GM18907 (cell line): ENCODE measurements at regions not wholly inside any gene's neighbourhood (a gene's known extent, or its start where the extent isn't known, plus 50 kb on each side); places are given as distances from the start of the nearest gene placed in this dataset.

Experiments
- ATAC-seq: cut with Tn5 transposase; IDR thresholded peaks from one replicate; pipeline ENCODE4 v1.9.1; 2021; ENCODE audit warnings: mild to moderate bottlenecking, moderate library complexity; ENCODE audit not compliant: unreplicated experiment

DNA sequence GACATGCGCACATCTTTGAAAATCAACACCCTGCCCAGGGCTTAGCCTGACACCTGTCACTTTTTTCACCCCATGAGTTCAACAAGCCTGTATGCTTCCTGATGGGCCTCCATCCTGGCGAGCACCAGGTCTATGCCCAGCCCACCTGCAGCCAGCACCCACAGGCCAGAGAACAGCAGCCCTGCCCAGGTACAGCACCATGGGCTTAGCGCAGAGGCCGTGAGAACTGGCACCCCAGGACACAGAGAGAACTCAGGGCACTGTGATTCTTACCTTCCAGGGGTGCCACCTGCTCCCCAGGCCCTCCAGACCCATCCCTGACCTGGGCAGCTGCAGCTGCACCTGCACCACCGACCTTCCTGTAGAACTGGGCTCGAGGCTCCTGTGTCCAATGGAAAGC, 536.6 kb downstream of the TCERG1L start:
- no peak for ATAC-seq

DNA sequence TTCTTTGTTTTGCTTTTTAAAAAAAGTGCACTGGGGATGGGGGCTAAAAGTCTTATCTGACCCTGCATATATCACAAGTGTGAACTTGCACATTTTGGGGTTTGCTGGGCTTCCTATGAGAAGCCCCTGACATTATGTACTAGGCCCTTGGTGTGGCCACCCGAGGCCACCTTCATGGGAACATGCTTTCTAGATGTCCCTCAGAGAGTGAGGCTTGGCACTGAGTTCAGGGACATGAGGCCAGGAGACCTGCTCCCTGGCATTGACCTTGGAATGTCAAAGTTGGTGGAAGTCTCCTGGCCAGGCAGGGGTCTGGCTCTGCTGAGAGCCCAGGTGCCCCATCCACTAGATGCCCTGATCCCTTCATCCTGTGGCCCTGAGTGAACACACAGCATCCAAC, 536.2 kb downstream of the TCERG1L start:
- ATAC-seq: no peak

DNA sequence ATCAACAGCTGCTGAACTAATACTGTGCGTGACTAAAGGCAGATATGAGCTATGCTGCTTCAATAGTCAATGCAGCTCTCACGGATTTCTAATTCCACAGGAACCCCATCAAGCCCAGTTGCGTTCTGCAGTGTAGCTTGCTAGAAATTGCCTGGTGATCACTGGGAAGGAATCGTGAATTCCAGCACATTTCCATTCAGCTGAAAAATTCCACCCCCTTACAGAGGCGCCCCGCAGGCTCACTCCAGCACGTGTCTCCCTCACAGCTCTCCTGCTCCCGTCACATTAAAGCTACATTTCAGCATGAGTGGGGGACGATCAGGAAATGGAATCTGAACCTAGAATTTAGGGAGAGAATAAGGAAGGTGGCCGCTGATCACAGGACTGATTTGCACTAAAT, 534.8 kb downstream of the TCERG1L start:
- no peak for ATAC-seq

DNA sequence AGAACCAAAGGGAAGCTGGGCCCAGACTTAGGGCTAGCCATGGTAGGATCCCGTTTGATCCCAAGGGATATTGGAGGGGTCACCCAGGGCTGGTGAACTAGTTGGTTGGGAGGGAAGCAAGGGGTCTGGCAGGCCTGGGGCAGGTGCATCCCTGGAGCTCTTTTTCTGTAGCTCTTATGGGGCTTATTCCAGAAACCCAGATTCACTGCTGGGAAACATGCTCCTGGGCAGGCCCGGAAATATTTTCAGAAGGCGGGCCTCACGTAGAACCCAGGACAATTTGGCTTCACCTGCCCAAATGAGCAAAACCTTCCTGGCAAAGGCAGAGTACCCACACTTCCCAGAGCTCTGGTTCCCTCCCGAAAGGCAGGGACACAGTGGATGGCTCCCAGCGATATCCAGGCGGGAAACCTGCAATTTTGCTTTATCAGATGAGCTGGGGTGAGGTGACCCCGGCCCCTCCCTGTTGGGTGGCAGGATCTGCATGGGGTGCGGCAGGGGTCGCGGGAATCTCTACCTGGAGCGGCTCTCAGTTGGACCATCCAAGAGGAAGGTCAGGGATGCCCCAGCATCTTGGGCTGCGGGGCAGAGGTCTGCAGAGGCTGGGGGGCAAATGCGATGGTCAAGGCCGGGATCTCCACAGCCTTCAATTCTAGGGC, 533.9 kb downstream of the TCERG1L start:
- no peak for ATAC-seq

DNA sequence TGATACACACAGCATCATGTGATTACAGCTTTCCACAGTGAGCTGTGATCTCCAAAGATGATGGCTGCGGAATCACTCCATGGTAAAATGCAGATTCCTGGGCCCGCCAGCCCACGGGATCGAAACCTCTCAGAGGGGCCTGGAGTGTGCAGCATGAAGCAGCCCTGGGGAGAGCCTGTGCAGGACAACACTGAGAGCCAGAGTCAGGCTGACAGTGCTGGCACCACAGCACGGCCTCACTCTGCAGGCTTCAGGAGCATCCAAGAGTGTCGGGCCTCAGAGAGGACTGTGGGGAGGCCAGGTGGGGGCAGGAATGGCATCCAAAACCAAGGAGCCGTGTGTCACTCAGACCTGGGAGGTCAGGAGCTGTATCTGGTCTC, 533.4 kb downstream of the TCERG1L start:
- ATAC-seq: no peak

DNA sequence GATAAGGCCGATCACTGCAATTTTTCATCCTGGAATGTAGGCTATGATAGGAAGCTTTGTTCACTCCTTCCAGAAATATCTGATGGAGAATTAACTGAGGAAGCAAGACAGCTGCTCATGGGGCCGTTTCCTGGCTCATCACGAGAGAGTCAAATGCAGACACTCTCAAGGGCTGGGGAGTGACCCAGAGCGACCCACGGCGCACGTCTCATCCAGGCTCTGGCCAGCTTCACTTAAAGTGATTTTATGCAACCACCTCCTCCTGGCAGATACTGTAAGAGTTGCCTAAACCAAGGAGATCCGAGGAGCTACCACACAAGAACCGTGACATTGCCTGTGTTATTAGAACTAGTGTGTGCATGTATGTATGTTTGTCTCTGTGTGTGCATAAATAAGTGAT, 530.8 kb downstream of the TCERG1L start:
- no peak for ATAC-seq

DNA sequence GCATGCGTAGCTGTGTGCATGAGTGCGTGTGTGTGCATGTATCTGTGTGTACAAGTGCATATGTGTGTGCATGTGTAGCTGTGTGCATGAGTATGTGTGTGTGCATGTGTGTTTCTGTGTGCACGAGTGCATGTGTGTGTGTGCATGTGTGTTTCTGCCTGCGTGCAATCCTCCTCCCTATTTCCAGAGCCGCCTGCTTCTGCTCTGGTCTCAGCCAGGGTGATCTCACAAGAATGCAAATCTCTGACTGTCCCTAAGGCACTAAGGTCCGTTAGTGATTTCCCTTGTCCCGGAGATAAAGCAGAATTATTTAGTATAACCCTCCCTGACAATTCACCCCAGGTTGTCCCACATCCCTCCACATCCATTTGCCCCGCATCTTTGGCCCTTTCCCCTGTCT, 530.3 kb downstream of the TCERG1L start:
- ATAC-seq: no peak

DNA sequence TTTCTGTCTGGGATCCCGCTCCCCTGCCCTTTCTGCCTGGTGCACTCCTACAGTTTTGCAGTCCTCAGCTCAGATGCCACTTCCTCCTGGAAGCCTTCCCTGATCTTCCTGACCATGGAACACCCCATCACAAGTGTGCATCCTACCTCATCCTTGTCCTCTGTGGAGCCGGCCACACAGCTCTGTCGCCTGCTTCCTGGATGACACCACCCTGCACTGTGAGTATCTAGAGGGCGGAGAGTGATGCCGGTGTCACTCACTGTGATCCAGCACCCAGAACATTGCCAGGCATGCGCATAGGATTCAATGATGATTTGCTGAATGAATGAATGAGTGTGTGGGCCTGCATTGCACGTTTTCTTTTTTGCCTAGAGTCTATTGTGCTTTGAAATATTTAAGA, 529.9 kb downstream of the TCERG1L start:
- no peak for ATAC-seq

DNA sequence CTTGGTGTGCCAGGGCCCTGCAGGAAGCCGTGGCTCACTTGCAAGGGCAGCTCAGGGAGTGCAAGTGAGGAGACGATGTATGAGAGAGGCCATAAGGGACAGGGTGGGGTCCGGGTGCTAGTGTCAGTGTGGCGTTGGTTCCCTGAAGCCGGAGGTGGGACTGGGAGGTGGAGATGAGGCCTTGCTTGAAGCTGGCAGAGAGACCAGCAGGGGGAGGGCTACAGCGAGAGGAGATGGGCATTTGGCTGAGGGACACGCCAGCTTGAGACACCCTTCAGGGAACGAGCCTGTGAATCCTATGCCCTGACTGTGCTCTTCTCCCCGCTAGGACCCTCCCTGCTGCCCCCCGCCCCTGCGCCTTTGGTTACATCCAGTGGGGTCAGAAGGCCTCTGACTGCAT, 529.1 kb downstream of the TCERG1L start:
- no peak for ATAC-seq

DNA sequence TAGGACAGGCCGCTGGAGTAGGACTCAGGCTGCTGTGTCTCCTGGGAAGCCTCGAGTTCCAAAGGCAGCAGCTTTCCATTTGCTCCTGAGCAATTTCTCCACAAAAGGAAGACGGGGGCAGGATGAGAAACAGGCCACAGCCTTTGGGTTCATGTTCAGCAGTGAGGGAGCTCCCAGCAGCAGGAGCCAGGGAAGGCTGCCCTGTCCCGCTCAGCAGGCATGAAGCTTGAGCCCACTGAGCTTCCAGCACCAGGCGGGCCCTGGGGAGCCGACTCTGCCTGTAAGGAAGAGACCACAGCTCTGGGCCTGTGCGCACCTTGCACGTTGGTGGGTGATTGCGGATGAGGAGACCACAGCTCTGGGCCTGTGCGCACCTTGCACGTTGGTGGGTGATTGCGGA, 527.2 kb downstream of the TCERG1L start:
- ATAC-seq: no peak

DNA sequence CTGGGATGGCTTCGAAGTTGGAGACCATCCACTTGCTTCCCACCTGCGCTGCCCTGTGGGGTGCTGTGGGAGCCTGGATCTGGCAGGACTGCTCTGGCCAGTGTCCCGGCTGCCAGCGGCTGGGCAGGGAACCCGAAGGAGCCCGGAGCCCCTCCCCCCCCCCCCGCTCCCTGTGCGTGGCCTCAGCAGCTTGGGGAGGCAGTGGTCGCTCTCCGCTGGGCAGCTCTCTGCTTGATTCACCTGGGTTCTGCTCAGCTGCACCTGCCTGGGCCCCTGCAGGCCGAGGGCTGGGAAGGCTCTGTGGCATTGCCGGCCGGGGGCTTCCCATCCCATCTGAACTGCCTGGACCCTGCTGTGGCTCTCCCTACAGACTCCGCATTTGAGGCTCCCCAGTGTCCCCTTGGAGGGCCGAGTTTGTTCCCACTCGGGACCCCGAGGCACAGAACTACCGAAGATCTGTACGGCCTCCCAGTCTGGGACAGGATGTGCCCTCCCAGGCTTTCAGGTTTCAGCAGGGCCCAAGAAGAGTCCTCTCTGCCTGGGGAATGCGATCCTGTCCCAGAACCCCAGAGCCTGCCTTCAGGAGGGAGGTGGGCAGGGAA, 525.1 kb downstream of the TCERG1L start:
- ATAC-seq: no peak

DNA sequence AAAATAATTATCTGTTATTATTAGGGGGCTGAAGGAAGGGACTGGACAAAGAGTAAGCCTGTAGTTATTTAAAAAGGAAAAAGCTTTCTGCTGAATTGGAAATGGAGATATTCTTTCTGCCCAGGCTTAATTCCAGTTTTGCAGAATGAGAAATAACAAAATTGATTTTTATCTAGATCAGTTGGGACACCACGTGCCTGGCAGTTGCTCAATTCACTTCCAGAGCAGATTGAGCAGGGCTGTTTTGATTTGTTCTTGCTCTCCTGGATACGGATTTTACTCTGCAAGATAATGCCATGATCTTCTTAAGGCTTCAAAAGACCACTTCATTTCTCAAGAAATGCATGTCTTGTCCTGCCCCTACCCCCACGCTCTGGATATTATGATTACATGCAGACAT, 524.3 kb downstream of the TCERG1L start:
- ATAC-seq: no peak

DNA sequence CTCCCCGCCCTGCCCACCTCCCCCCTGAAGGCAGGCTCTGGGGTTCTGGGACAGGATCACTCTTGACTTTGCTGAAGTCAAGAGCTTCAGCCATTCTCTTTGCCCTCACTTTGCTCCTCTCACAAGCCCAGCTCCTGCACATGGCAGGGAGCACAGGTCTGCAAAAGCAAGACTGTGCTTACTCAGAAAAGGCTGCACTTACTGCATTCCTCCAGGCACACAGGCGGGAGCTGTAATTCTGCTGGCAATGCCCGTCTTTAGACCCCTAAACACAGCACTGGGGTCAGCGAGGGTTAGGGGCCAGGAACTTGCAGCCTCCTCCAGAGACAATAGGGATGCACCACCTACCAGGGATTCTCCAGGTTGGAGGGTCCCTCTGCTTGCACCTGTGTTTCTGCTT, 523.7 kb downstream of the TCERG1L start:
- no peak for ATAC-seq

DNA sequence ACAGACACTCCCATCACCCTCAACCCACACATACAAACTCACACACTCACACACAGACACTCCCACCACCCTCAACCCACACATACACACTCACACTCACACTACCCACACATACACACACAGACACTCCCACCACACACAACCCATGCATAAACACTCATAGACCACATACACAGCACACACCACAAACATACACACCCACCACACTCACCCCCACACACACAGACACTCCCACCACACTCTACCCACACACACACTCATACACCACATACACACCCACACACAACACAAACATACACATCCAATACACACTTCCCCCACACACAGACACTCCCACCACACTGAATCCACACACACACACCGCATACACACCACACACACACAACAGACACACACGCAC, 521.2 kb downstream of the TCERG1L start:
- no peak for ATAC-seq

DNA sequence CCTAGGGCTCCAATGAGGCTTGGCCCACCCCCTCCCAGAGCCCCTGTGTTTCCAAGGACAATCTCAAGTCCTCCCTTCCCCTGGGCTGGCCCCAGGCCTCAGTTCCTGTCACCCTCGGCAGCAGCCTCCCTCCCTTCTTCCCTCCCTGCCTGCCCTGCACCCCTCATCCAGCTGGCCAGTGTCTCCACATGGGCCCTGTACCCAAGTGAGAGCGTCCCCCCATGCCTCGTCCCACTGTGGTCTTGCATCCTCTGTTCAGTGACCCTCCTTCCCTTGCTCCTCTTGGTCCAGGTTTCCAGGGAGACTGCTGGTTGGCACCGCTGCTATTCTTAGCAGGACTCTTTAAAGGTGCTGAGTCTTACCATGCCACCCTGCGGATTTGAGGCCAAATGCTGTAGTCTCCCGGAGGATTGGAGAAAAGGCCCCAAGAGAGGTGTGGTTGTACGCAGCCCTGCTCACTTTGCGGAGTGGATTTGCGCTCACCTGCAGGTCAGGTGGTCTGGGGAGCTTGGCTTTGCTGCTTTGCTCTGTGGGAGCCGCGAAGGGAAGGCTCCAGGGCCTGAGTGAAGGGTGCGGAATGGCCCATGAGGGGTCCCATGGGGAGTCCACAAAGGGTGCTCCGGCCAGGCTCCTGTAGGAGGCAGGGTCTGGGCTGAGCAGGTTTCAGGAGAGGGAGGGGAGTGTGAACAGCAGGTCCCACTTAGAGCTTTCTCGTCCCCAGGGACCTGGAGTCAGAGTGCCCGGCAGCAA, 519.2 kb downstream of the TCERG1L start:
- no peak for ATAC-seq

DNA sequence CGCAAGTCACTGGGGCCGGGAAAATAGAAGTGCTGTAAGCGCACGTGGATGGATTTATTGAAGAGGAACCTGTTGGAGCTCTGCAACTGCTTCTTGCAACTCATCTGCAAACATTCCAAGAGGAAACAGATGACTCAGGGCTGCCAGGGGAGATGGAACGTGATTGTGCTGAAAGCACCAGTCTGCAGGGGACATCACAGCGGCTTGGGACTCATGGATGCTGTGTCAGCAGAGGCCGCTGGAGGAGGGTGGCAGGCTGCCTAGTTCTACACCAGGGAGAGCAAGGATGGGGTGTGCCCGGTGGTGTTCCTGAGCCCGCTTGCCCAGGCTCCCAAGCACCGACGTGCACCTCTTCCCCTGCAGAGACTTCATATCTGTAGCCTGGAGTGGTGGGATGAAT, 515.7 kb downstream of the TCERG1L start:
- ATAC-seq: no peak

DNA sequence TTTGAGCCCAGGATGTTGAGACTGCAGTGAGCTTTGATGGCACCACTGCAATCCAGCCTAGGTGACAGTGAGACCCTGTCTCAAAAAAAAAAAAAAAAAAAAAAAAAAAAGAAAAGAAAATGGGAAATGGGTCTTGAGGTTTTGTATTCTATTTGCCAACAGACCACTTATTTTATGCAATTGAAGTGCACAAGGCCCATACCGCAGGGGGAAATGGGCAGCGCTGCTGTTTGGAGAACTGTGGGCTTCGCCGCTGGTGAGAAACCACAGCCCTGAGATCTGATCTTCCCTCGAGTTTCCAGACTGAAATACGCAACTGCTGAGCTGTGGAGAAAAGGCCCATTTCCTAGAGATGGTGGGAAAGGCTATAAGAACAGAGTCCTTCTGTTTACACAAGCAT, 512.0 kb downstream of the TCERG1L start:
- no peak for ATAC-seq

DNA sequence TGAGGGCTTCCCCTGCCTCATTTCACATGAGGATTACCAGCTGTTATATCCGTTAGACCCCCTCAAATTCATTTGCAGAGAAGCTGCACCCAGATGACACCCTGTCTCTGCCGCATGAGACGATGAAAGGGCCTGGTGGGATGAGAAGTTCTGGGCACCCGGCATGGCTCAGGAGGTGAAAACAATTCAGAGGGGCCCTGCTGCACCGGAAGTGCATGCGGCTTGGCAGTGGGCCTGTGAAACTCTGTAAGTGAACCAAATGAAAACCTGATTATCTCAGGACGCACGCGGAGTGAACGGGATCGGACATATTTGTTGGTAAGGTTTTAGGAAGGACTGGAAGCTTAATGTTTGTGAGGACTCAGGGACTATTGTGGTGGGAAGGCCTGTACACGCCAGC, 511.2 kb downstream of the TCERG1L start:
- no peak for ATAC-seq

DNA sequence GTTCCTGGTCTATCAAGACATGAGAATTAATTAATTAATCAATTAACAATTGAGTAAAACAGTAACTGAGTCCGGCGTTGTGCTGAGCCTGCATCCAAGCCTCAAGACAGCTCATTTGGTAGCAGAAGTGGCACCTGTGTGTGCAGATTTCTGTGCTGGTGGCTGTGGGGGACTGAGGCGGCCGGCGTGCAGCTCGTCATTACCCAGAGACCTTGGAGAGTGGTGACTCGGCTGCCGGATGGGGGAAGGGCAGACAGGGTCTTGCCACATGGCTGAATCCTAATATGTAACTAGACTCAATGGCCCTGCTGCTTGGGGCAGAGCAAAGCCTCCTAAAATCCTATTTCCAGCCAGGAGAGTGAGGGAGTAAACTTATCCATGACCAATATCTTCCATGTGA, 510.2 kb downstream of the TCERG1L start:
- no peak for ATAC-seq

DNA sequence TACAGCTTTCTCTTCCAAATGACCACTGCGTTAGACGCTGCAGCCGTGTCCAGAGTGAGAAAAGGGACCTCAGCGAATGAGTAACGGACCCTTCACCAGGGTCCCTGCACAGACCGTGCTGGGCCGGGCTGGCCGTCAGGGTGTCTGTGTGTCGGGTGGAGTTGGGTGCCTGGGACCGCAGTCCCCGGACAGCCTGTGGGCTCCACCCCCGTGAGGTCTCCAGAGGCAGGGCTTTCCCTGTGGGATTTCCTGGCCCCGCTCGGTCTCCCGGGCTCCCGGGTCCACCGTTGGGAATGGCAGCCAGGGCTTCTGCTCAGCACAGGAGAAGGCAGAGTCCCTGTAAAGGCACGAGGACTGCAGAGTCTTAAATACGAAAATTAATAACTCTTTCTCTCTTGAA, 509.7 kb downstream of the TCERG1L start:
- ATAC-seq: no peak

DNA sequence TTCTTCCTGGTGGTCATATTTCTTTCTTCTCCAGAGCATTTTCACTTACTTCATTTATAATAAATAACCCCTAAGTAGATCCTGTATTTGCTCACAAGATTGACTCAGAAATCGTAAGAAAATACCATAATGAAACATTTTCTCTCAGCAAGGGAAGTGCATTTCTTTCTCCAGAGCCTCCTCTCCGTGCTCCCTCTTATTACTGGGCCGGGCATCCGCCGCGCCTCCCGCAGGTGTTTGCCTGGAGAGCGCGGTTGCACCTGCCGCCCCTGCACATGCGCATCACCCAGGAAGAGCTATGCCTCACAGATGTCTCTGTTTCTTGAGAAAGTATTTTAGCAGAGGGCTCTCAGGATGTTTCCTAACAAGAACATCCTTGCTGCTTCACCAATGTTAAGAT, 509.2 kb downstream of the TCERG1L start:
- ATAC-seq: no peak

DNA sequence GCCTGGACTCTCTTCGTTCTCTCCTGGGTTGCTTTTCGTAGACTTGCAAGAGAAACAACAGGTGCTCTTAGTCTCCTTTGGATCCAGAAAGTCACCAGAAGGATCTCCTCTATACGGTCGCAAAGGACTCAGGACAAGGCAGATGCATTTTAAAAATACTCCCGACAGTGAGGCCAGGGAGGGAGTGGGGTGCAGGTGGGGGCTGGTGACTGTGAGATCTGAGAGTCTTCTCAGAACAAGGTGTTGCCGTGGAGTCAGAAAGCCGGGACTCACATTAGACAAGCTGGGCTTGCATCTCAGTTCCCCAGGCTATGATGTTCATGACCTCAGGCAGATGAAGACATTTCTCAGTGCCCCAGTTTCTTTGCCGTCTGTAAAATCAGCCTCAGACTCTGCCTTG, 507.2 kb downstream of the TCERG1L start:
- no peak for ATAC-seq
